Endothelial cell of umbilical vein (primary cell): ENCODE measurements at regions not wholly inside any gene's neighbourhood (a gene's known extent, or its start where the extent isn't known, plus 50 kb on each side); places are given as distances from the start of the nearest gene placed in this dataset.

Source experiments
- BruUV-seq: library from RNA; stranded (reverse); fragments of 400-500 nt; replicated peaks from 2 replicates; lab custom pipeline; 2021; lab: Mats Ljungman, UMichigan
- CTCF ChIA-PET: fragments of 300-600, 350-600 bp; sonication (Branson Sonifier 250); formaldehyde crosslinking; loops from one replicate; lab custom pipeline; 2021; ENCODE audit warnings: antibody characterized with exemption, inconsistent platforms; lab: Charles Lee
- POLR2A ChIA-PET: fragments of 300-600, 350-600 bp; sonication (Branson Sonifier 250); formaldehyde crosslinking; loops from one replicate; lab custom pipeline; 2021; ENCODE audit warnings: antibody characterized with exemption, inconsistent platforms; lab: Charles Lee
- DNase-seq: peaks from one replicate; pipeline ENCODE4 v3.0.0-alpha.2; 2011; ENCODE audit warnings: low read depth, low spot score
- FAIRE-seq: peaks from 2 replicates; lab custom pipeline; 2011; peaks lifted over from hg19 to GRCh38; lab: Jason Lieb, UNC
- H2AFZ ChIP-seq: 2 replicates; pipeline ENCODE4 v1.6.0; 2012; ENCODE audit warnings: low read depth, low read length, control low read depth, inconsistent platforms
- H3K27ac ChIP-seq: 2 replicates; pipeline ENCODE4 v1.5.1; 2011; ENCODE audit warnings: low read depth, mild to moderate bottlenecking, control low read depth, low read length, moderate library complexity; ENCODE audit not compliant: insufficient read depth
- H3K27me3 ChIP-seq, 2 experiments: 2 replicates each; pipeline versions ENCODE4 v1.6.0 to v1.6.1; 2011; ENCODE audit warnings: low read length in 2 of 2, mixed read lengths in 1 of 2; ENCODE audit not compliant: control insufficient read depth in 2 of 2, insufficient read depth in 2 of 2
- H3K36me3 ChIP-seq, 2 experiments: 2 replicates in 1 of 2; 3 replicates in 1 of 2; pipeline ENCODE4 v1.5.1; 2011; ENCODE audit warnings: low read length in 2 of 2, mild to moderate bottlenecking in 1 of 2, moderate library complexity in 1 of 2; ENCODE audit not compliant: control insufficient read depth in 2 of 2, insufficient read depth in 2 of 2; ENCODE audit errors: extremely low read depth in 1 of 2
- H3K4me1 ChIP-seq: 3 replicates; pipeline ENCODE4 v1.5.1; 2011; ENCODE audit warnings: mild to moderate bottlenecking, low read length; ENCODE audit not compliant: control insufficient read depth, insufficient read depth; ENCODE audit errors: extremely low read depth
- H3K4me2 ChIP-seq: 2 replicates; pipeline ENCODE4 v1.6.1; 2011; ENCODE audit warnings: low read length, control low read depth, mixed read lengths; ENCODE audit not compliant: insufficient read depth
- H3K4me3 ChIP-seq, 3 experiments: fragments of 200-600 bp in 1 of 3; sonication (generic), shearing (Covaris generic) in 1 of 3; replicated peaks in 1 of 3; 2 replicates each; pipeline ENCODE4 v1.5.1; 2011 to 2016; ENCODE audit warnings: control low read depth in 3 of 3, low read length in 3 of 3, mild to moderate bottlenecking in 2 of 3, inconsistent platforms in 1 of 3, low read depth in 1 of 3, moderate library complexity in 1 of 3; ENCODE audit not compliant: insufficient read depth in 1 of 3
- H3K79me2 ChIP-seq: 2 replicates; pipeline ENCODE4 v1.6.0; 2012; ENCODE audit warnings: low read length, inconsistent platforms; ENCODE audit not compliant: control insufficient read depth, insufficient read depth
- H3K9ac ChIP-seq: replicated peaks from 2 replicates; pipeline ENCODE3; 2011; ENCODE audit warnings: low read length, control low read depth; ENCODE audit not compliant: insufficient read depth; ENCODE audit errors: extremely low read depth
- H3K9me1 ChIP-seq: replicated peaks from 3 replicates; pipeline ENCODE4 v1.6.0; 2011; ENCODE audit warnings: mild to moderate bottlenecking, low read length; ENCODE audit not compliant: control insufficient read depth, insufficient read depth; ENCODE audit errors: extremely low read depth
- H3K9me3 ChIP-seq: replicated peaks from 2 replicates; pipeline ENCODE4 v1.5.1; 2012; ENCODE audit warnings: low read length, inconsistent platforms; ENCODE audit not compliant: control insufficient read depth, insufficient read depth
- H4K20me1 ChIP-seq: replicated peaks from 2 replicates; pipeline ENCODE3; 2011; ENCODE audit warnings: mild to moderate bottlenecking, low read length; ENCODE audit not compliant: control insufficient read depth, insufficient read depth; ENCODE audit errors: extremely low read depth
- EZH2 ChIP-seq: IDR thresholded peaks from 2 replicates; pipeline ENCODE4 v1.6.1; 2012; ENCODE audit warnings: borderline replicate concordance, low read depth, mild to moderate bottlenecking, moderate library complexity, low read length, inconsistent platforms; ENCODE audit not compliant: severe bottlenecking
- FOS ChIP-seq: IDR thresholded peaks from 2 replicates; pipeline ENCODE4 v1.6.1; 2011; ENCODE audit warnings: mild to moderate bottlenecking, low read length, moderate library complexity, borderline replicate concordance; ENCODE audit not compliant: insufficient read depth
- GATA2 ChIP-seq: IDR thresholded peaks from 2 replicates; pipeline ENCODE4 v1.7.0; 2011; ENCODE audit warnings: low read depth, mild to moderate bottlenecking, moderate library complexity, mixed read lengths, low read length; ENCODE audit not compliant: insufficient read length, insufficient read depth
- JUN ChIP-seq: IDR thresholded peaks from 2 replicates; pipeline ENCODE4 v1.6.1; 2011; ENCODE audit warnings: borderline replicate concordance, low read depth; ENCODE audit not compliant: insufficient read length, insufficient read depth
- MYC ChIP-seq: IDR thresholded peaks from one replicate; pipeline ENCODE4 v1.6.1; 2011; ENCODE audit warnings: mild to moderate bottlenecking, low read depth, low read length
- POLR2A ChIP-seq: IDR thresholded peaks from 2 replicates; pipeline ENCODE4 v1.6.1; 2012; ENCODE audit warnings: low read depth, mild to moderate bottlenecking, control low read depth, low read length
- POLR2AphosphoS5 ChIP-seq: IDR thresholded peaks from 2 replicates; pipeline ENCODE4 v1.6.1; 2012; ENCODE audit warnings: low read depth, mild to moderate bottlenecking, control low read depth, low read length, moderate library complexity; ENCODE audit not compliant: insufficient read depth
- dilution Hi-C: fragments of 300-500 bp; cut with MboI; formaldehyde crosslinking; loops from one replicate; pipeline ENCODE4 v1.15.0; 2019; ENCODE audit warnings: low sequenced_read_pairs; ENCODE audit not compliant: extremely low pct_ligation_motif_present
- intact Hi-C: fragments of 100-400 bp; cut with micrococcal nuclease; formaldehyde crosslinking; loops from one replicate; pipeline ENCODE4 v1.10.0; 2022
- TF ChIP-seq, protein P1 (sequence below): IDR thresholded peaks from 2 replicates; pipeline ENCODE4 v1.6.1; 2011; ENCODE audit not compliant: insufficient read depth, insufficient read length
- TF ChIP-seq, protein P2 (sequence below), 2 donors: IDR thresholded peaks; 1 replicate in 1 of 2; 2 replicates in 1 of 2; pipeline ENCODE4 v1.5.1; 2011; ENCODE audit warnings: low read length in 2 of 2, mild to moderate bottlenecking in 2 of 2, moderate library complexity in 2 of 2, control low read depth in 1 of 2, inconsistent platforms in 1 of 2, low read depth in 1 of 2; ENCODE audit not compliant: insufficient read depth in 1 of 2; ENCODE audit errors: extremely low read depth in 1 of 2

DNA sequence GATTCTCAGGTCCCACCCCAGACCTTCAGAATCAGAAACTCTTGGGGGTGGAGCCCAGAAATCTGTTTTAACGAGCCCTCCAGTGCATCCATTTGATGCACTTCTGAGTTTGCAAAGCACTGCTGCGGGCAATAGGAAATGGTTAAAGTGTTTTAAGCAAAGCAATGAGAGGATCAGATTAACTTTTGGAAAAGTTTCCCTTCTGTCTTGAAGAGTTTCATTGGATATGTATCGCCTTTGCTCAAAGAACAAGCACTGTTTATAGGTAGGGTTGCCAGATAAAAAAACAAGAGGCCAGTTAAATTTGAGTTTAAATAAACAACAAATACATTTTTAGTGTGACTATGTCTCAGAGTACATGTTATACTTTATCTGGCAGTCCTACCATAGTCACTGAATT is 226.0 kb downstream of the BMP7 start:
- BruUV-seq: no TSS peak

More for the DNA sequence above, 226.0 kb downstream of the BMP7 start:
- Histone ChIP-seq H3K9me3 (no peaks in the 10 kb centered on the region), H3K4me2 (no peak overlapping the region), H4K20me1 (no peaks in the 10 kb centered on the region), H3K79me2 (no peaks in the 10 kb centered on the region), H3K27me3 (no peaks in the 10 kb centered on the region), H3K9me1 (no peaks in the 10 kb centered on the region), H3K4me1 (no peaks in the 10 kb centered on the region), H3K9ac (no peak overlapping the region), H3K36me3 (no peaks in the 10 kb centered on the region), H3K27ac (no peak overlapping the region), H2AFZ (no peak overlapping the region), H3K4me3 (no peak overlapping the region)
- dilution Hi-C loops (no loop called here), intact Hi-C loops (no loop called here)
- TF ChIP-seq GATA2 (no peak), EZH2 (no peak), JUN (no peak), FOS (no peak), POLR2A (no peak), MYC (no peak), POLR2AphosphoS5 (no peak)
- TF ChIP-seq, protein P1, sequence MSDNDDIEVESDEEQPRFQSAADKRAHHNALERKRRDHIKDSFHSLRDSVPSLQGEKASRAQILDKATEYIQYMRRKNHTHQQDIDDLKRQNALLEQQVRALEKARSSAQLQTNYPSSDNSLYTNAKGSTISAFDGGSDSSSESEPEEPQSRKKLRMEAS: no peak
- TF ChIP-seq, protein P2, sequence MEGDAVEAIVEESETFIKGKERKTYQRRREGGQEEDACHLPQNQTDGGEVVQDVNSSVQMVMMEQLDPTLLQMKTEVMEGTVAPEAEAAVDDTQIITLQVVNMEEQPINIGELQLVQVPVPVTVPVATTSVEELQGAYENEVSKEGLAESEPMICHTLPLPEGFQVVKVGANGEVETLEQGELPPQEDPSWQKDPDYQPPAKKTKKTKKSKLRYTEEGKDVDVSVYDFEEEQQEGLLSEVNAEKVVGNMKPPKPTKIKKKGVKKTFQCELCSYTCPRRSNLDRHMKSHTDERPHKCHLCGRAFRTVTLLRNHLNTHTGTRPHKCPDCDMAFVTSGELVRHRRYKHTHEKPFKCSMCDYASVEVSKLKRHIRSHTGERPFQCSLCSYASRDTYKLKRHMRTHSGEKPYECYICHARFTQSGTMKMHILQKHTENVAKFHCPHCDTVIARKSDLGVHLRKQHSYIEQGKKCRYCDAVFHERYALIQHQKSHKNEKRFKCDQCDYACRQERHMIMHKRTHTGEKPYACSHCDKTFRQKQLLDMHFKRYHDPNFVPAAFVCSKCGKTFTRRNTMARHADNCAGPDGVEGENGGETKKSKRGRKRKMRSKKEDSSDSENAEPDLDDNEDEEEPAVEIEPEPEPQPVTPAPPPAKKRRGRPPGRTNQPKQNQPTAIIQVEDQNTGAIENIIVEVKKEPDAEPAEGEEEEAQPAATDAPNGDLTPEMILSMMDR (IDR thresholded peaks at IDR 0.05; ENCODE audit: extremely low read depth in 1 of 2, insufficient read depth in 1 of 2, low read depth in 1 of 2, low read length in 2 of 2): no peak
- CTCF ChIA-PET: no interaction called here
- DNase-seq (no peak), FAIRE-seq (no peak)
- POLR2A ChIA-PET: no interaction called here
